Inferior parietal cortex (tissue), 1 donor: ENCODE measurements at regions not wholly inside any gene's neighbourhood (a gene's known extent, or its start where the extent isn't known, plus 50 kb on each side); places are given as distances from the start of the nearest gene placed in this dataset.
"Not testable (repeated sequence)": the region's sequence is repeated elsewhere in the genome, so short reads cannot be mapped to it uniquely, and the experiment has no call there.

Experiments
- DNase-seq: peaks from one replicate; pipeline ENCODE4 v3.0.0-alpha.2; 2016; ENCODE audit errors: extremely low spot score

DNA sequence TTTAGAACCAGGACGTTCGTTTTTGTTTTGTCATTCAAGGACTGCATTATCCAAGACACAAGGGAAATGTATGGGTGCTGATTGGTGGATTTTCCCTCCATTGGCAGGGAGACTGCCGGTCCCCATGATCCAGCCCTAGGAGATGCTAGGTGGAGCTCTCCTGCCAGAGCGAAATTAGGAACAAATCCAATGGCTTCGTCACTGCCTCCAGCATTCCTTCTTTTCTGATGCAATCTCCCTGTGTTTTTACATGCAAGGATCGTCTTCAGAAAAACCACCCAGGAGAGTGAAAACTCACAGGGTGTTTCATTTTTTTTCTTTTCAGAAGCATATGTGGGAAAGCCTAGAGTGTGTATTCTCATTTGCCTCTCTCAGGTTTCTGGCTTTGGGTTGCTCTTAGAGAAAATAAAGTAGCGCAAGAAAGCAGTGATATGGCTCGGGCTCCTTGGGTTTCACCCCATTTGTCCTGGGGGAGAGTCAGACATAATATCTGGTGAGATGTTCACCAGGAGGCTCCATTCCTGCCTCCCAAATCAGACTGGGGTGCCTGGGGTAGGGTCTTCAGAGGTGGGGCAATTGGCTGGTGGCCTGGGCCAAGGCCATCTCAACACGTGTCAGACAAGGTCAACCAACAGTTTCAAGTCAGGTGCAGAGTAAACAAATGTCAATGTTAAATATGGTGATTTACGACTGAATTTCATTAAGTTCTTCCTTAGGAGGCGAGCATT is 450.9 kb upstream of the MKI67 start:
- DNase-seq, result no peak

DNA sequence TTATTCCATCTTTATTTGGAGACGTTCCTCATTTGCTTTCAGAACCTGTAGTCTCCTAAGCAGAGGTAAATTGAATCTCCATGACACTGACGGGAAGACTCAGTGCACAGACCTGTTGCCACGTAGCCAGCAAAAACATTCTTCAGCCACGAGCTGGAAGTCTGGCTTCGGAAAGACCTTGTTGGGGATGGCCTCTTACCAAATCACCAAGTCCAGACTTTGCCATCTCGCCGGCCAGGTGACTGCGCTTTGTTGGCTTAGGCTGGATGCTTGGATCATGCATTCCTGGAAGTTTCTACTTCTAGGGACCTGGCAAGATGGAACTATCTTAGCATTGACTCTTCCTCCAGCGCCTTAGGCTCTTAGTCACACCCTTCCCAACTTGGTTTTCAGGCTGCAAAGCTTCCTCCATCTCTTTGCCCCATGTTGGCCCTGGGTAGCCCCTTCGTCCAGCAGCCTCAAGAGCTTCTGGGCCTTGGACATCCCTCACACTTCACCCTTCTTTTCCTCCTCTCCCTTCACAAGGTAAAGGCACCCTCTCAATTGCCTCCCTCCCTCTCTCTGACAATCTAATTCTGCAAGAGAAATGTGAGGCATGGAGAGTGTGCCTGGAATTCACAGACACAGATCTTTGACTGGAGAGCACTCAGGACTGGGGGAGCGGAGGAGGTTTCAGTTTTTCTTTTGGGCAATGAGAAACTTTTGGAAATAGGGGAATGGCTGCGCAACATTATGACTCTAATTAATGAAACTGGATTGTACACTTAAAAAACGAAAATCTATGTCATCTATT is 451.9 kb upstream of the MKI67 start:
- no peak for DNase-seq

DNA sequence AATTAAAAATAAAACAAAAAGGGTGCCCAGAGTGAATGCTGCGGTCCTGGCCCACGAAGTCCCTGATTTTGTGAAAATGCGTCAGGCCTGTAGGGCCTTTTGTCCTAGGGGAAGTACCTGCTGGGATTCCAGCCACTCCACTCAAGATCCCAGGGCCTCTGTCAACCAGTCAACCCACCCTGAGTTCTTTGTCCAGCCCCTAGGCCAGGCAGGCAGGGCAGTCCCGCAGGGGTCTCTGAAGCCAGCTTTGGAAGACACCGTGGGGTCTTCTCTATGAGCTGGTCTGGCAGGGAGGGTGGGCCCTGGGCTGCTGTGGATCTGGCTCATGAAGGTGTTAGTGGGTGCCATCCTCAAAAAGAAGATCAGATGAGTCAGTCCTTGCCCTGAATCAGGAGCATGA is 452.5 kb upstream of the MKI67 start:
- DNase-seq, result no peak

DNA sequence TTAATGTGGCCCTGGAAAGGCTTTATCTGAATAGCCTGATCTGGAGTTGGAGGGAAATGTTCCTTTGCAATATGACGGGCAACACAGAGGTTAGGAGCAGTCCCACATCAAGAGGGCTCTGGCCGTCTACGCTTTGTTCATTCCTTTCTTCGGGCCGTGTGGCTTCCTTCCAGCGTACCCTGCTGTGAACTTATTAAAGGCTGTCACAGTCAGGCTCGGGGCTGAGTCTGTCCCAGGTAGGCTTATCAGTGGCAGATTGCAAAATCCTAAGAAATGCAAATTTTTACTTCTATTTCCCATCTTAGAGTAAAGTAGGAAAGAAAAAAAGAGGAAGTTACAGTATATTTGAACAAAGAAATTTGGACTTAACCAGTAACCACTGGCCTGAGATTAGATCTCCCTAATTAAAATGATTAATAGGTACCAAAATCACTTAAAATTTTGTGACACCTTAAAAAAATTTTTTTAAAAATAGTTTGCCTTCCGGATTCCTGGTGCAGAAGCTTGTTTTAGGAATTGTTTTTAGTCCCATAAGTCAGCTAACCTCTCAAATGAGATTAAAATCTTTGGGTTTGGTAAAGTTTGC is 453.1 kb upstream of the MKI67 start:
- DNase-seq, result no peak

DNA sequence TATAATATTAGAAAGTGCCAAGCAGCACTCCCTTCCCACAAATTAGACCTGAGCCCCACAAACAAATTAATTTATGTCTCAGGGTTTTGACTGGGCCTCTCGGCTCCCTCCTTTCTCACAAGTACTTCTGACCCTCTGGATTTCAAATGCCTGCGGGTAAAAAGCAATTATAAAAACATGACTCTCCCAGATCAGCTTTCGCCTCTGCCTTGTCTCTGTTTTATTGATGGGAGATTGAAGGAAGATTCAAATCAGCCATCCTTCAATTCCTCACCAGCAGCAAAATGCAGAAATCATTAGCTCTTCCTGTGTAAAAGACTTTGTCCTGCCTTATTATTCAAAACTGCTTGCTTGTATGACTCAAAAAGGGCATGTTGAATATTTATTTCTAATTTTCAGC is 453.7 kb upstream of the MKI67 start:
- DNase-seq, result no peak

DNA sequence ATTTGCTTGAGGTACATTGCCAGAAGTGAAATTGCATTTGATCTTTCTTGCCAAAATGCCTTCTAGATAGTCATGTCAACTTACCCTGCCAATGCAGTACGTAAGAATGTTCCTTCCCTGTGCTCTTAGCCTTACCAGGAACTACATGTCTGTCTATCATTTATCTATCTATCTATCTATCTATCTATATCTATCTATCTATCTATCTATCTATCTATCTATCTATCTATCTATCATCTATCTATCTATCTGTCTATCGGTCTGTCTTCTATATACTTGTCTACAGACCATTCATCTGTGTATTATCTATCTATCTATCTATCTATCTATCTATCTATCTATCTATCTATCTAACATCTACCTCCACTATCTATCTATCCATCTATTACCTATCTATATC is 456.9 kb upstream of the MKI67 start:
- DNase-seq, result not testable (repeated sequence)

DNA sequence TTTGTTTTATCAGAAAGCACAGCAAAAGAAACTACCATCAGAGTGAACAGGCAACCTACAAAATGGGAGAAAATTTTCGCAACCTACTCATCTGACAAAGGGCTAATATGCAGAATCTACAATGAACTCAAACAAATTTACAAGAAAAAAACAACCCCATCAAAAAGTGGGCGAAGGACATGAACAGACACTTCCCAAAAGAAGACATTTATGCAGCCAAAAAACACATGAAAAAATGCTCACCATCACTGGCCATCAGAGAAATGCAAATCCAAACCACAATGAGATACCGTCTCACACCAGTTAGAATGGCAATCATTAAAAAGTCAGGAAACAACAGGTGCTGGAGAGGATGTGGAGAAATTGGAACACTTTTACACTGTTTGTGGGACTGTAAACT is 460.4 kb upstream of the MKI67 start:
- not testable (repeated sequence) for DNase-seq

DNA sequence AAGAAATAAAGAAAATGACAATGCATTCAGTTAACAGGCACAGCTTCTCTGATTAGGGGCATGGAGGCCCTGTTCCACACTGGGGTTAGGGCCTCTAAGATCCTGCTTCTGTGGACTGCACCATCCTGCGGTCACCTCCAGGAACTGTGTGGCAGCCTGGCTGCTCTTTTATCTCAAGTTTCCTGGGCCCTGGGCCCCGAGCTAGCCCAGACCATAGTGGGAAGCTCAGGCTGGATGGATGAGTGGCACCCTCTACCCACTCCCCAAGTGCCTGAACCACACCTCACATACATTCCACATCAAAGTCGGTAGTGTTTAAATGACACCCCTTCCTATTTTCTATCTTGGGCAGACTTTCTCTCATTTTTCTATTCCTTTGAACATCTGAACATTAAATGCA is 461.5 kb upstream of the MKI67 start:
- DNase-seq, result no peak

DNA sequence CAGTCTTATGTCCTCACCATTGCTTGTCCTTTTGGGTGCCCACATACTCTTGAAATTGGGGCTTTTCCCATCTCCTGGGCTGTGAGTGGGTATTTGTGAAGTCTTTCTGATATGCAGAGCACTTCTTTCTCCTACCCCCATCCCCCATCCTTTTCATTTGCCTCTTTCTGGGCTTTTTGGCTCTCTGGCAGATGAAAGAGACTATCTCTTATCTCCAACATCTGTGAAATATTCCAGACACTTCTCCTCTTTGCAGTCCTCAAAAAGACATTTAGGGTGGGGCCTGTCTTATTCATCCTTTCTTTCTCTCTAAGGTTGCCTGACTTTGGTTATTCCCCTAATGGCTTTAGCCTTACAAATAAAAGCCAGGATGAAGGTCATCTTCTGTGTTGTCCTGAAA is 462.2 kb upstream of the MKI67 start:
- no peak for DNase-seq

DNA sequence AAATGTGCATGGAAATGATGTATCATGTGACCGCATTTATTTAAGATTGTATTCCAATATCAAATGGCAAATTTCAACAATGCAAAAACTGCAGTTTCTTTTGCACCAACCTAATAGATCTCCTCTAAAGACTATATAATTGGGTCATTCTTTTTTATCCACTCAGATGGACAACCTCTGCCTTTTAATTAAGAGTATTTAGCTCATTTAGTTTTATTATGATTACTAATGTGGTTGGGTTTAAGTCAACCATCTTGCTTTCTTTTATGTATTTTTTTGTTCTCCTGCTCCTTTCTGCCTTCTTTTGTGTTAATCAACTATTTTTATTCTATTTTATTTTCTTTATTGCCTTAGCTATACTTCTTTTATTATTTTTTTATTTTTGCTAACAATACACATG is 468.5 kb upstream of the MKI67 start:
- no peak for DNase-seq

DNA sequence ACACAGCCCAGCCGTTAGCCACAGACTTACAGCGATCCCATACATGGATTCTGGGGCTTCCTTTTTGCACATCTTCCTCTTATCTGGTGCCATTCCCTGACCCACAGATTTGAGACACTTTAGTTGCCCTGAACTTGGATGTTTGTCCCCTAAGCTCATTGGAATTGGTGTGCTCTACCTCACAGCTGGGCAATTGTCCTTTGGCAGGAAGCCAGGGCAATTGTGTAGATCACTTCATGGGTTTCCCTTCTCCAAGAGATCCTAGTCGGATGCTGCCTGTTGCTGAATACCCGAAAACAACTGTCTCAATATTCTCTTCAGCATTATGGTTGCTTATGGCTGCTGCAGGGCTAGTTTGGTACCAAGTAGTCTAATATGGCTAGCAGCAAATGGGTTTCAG is 470.7 kb upstream of the MKI67 start:
- DNase-seq, result no peak

DNA sequence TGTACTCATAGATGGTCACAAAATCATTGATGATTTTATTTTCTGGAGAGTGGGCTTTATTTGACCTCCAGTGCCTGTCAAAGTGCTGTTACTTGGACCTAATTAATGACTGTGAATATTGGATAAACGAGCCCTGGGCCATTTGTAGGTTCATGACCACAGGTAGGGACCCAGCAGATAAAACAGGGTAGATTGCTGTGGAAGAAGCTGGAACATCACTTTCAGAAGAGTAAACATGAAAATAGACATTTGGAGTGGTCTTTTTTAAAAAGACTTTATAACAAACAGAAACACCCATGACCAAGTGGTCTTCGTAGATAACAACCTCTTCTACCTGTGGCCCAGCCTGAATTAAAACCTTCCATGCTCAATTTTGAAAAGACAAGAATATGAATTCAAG is 472.8 kb upstream of the MKI67 start:
- DNase-seq, result no peak

DNA sequence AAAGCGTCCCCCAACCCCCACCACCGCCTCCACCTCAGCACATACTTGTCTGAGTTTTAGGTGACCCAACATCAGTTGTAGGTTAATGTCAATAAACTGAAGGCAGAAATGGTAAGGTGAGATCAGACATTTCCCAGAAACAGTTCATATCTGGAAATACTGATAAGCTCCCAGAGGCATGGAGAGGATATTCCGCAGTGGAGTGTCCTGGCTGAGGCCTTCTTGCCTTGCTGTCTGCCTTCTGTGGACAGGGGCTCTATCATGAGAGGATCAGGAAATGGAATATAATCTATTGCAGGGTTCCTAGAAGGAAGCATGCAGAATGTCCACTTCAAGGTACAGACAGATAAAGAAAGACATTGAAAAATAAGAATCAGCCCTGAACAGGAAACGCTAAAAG is 473.3 kb upstream of the MKI67 start:
- no peak for DNase-seq

DNA sequence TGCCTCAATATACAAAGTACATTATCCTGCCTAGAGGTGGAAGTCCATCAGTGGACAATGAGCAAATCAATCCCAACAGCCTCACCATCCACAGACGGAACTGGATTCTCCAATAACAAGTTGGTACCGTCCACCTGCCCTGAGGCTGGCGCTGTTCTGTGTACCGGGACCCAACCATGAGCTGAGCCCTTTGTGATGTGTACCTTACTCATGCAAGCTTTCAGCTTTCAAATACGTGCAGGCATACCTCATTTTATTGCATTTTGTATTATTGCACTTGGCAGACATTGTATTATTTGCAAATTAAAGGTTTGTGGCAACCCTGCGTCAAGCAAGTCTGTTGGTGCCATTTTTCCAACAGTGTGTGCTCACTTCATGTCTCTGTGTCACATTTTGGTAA is 476.0 kb upstream of the MKI67 start:
- DNase-seq, result no peak

DNA sequence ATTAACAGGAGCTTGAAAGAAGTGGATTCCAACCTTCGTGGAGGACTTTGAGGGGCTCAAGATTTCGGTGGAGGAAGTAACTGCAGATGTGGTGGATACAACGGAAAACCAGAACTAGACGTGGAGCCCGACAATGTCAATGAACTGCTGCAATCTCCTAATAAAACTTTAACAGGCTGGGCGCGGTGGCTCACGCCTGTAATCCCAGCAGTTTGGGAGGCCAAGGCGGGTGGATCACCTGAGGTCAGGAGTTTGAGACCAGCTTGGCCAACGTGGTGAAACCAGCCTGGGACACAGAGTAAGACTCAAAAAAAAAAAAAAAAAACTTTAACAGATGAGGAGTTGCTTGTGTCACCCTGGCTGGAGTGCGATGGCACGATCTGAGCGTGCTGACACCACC is 477.8 kb upstream of the MKI67 start:
- no peak for DNase-seq

DNA sequence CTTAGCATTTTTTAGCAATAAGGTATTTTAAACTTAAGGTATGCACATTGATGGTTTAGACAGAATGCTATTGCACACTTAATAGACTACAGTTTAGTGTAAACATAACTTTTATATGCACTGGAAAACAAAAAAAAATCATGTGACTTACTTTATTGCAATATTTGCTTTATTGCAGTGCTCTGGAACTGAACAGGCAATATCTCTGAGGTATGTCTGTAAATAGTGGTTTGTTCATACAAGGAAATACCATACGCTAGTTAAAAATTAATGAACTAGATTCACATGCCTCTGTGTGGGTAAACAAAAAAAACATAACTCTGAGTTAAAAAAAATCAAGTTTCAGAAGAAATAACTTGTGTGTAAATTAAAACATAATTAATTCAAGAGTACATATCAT is 479.0 kb upstream of the MKI67 start:
- no peak for DNase-seq

DNA sequence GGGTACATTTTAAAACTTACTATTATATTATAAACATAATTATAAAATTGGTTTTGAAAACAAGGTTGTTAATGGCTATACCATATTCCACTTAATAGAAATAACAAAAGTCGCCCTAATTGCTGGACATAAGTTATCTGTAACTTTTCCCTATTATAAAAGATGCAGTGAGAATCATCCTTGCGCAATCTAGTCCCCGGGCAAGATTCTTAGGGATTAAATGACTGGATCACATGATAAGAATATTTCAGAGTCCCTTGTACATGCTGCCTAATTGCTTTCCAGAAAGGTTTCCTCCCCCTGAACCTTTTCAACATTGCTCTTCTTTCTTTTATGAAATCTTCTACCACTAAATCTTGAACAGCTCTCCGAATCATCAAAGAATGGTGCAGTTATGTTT is 479.8 kb upstream of the MKI67 start:
- DNase-seq, result no peak

DNA sequence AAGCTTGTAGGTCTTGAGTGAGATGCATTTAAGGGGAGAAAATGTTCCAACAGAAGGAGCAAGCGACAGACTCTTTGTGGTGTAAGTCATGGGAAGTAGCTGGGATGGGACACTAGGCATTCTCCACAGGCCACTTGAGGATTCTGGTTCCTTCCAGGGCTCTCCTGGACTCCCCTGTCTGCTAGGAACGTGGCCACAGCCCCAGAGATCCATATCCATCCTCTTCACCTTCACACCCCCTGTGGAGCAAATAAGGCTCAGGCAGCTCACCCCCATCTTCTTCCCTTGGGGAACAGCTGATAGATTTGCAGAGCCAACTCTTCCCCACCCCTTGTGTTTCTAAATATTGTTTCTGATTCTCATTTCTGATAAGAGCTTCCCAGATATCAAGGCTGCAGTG is 482.6 kb upstream of the MKI67 start:
- no peak for DNase-seq

DNA sequence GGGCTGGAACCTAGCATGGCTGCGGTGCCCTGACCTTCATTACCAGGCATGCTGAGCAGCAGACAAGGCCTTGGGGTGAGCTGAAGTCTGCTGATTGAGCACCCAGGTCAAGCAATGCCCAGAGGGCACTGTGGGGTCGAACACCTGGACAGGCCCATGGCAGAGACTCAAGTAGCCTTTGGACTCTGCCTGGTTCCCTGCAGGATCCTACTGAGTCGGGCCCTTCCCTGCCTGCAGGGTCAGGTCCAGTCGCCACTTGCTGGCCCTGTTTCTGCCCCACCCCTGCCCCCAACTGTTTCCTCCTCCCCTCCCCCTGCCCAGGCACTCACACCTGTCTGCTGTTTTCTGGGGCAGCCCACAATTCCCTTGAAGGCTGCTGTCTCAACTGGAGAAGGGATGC is 483.2 kb upstream of the MKI67 start:
- no peak for DNase-seq

DNA sequence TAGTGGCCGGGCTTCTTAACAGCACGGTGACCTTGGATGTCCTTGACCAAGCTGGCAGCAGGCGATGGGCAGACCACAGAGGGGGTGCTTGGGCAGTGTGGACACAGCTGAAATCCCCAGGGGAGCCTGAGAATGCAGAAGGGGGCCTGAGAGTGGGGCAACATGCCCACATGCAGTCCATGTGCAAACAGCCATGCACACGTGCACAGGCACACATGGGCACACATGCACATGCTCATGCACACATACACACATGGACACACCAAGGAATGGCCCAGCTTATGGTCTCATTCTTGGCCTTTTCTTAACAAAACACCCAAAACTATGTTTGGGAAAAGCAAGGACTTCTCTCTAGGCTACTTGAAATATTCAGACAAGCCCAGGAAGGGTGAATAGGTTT is 483.9 kb upstream of the MKI67 start:
- no peak for DNase-seq

DNA sequence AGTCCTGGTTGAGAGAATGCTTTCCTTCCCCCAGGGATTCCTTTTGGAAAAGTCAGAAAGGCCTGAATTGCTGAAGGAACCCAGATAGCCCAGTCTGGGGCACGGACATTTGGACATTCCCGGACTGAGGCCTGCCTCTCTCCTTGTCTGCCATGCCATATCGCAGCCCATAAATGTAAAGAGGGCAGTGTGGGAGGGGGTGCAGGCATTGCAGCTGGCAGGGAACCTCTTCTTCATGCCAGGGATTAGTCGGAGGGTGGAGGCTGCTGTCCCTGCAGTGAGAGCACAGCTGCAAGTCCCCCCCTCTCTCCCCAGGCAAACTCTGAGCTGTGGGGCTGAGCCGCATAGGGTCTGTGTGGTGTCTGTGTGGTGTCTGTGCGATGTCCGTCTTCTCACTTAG is 486.0 kb upstream of the MKI67 start:
- no peak for DNase-seq

DNA sequence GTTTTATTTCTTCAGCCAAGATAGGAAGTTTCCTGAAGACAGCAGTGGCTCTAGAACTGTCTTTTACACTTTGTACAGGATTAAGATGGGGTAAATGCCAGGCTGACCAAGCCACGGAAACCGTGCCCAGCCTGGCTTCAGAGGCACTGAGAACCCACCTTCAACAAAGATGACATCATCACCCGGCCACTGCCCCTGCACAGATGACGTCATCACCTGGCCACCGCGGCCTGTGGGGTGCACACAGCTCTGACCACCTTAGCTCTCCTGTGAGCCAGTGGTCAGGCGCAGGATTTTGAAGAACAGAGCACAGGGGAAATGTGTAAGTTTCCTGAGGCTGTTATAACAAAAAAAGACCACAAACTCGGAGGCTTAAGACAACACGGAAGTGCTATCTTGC is 486.4 kb upstream of the MKI67 start:
- DNase-seq, result no peak

DNA sequence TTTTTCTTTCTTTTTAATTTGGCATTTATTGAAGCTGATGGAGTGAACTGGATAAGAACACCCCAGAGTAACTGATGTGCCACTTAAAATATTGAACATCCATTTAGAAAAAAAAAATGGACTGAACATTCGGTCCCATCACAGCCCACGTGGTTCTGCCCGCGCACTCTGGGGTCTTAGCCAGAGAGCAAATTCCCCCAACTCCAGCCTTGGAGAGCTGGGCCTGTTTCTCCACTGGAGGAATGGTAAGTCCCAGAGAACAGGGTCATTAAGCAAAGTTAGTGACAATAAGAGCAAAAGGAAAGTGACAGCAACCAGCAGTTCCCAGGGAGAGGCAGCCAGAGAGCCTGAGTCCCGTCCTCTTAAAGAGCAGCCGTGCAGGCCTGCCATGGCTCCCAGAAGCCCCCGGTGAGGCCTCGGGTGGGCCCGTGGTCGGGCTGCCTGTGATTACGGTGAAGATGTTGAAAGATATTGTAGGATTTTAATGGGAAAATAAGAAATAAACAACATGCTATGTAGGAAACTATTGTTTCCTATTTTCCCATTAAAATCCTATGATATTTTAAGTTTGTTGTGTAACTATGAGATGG is 487.9 kb upstream of the MKI67 start:
- DNase-seq, result no peak
